ENCODE measurements at regions not wholly inside any gene's neighbourhood (a gene's known extent, or its start where the extent isn't known, plus 50 kb on each side); places are given as distances from the start of the nearest gene placed in this dataset. TPM values are rescaled to one million over a fixed set of nuclear protein-coding genes. Genes with fewer than 3 reads are reported as not detected.

DNA sequence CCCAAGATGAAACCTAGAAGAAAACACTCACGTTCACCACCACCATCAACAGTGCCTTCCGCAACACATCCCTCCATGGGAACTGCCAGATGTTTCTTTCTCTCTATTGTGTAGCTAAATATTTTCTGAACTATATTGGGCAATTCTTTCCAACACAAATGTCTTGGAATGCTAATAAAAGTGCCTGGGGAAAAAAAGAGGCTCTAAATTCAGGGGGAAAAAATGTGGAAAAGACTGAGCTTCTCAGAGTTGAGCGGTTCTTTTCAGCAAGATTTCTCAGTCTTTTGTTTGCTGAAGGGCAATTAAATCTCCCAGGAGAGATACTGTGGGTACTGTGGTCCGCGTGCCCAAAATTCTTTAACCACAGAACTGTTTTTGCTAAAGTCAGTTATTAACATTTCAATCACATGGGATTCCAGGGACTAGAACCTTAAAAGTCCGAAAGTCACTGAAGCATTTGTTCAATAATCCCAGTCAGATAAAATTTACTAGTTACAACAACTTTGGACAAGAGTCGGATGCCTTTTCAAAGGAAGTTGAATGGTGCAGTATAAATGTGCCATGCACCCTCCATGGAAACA lies 51.9 kb upstream of the DHRSX start:
- no peak overlapping the region for H3K9ac ChIP-seq (ENCODE audit: low read length)
- BruUV-seq (replicated peaks), result no TSS peak
- ATAC-seq, result no peak

DNA sequence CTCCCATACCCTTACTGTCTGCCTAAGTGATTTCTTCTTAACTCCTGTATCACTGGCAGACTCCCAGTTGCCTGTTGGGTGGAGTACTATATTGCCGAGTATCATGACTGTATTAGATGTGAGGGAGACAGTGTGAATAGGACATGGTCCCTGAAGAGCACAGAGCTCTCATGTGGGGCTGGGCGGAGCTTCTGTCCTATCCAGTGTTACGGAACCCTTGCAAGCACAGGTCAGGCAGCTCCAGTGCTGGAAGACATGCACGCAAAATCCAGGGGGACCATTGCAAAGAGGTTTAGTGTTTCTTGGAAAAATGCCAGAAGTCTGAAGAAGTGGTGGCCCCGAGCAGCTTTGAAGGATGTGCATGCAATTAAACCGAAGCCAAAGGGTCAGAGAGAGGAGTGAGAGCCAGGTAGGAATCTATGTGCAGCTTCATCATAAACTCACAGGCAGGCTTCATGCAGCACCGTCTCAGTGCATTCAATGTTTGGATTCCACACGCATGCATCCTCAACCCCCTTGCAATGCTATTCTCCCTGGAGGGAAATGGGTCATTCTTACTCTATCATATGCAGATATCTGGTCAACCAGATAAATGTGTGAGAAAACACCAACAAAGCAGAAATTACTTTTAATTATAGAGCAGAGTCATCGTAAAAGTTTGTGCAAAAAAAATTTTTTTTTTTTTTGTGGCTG lies 49.7 kb upstream of the DHRSX start:
- no peak overlapping the region for H3K27ac ChIP-seq (ENCODE audit: low read length)
- peaks cover 6% of the 10 kb centered on the region; the same call in 1 of the 2 replicates for H3K27me3 ChIP-seq (ENCODE audit: low read length)
- ChIA-PET CTCF (no interaction called here), POLR2A (ENCODE audit: unreplicated experiment) (no interaction called here)
- ATAC-seq (no peak), DNase-seq (no peak)
- H3K4me2 ChIP-seq (ENCODE audit: low read length), result no peak overlapping the region
- H3K9me3 ChIP-seq (ENCODE audit: low read length), result no peaks in the 10 kb centered on the region
- no peaks in the 10 kb centered on the region for H3K79me2 ChIP-seq (ENCODE audit: low read length)
- BruUV-seq (replicated peaks), result no TSS peak
- H3K36me3 ChIP-seq (ENCODE audit: low read depth, low read length), result no peaks in the 10 kb centered on the region
- H4K20me1 ChIP-seq (ENCODE audit: low read length), result no peaks in the 10 kb centered on the region
- TF ChIP-seq, protein P1, sequence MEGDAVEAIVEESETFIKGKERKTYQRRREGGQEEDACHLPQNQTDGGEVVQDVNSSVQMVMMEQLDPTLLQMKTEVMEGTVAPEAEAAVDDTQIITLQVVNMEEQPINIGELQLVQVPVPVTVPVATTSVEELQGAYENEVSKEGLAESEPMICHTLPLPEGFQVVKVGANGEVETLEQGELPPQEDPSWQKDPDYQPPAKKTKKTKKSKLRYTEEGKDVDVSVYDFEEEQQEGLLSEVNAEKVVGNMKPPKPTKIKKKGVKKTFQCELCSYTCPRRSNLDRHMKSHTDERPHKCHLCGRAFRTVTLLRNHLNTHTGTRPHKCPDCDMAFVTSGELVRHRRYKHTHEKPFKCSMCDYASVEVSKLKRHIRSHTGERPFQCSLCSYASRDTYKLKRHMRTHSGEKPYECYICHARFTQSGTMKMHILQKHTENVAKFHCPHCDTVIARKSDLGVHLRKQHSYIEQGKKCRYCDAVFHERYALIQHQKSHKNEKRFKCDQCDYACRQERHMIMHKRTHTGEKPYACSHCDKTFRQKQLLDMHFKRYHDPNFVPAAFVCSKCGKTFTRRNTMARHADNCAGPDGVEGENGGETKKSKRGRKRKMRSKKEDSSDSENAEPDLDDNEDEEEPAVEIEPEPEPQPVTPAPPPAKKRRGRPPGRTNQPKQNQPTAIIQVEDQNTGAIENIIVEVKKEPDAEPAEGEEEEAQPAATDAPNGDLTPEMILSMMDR (conservative IDR thresholded peaks at IDR 0.05; ENCODE audit: low read depth, low read length), result no peak
- no peak for TF ChIP-seq EZH2phosphoT487 (IDR thresholded peaks at IDR 0.05; ENCODE audit: borderline replicate concordance, low read length)
- TF ChIP-seq EZH2 (IDR thresholded peaks at IDR 0.05; ENCODE audit: low read length, unreplicated experiment), result no peak
- H3K4me1 ChIP-seq (ENCODE audit: insufficient read depth, low read length), result no peaks in the 10 kb centered on the region
- intact Hi-C loops (cut with micrococcal nuclease), result no loop called here
- H3K9me2 ChIP-seq (replicated peaks; ENCODE audit: low read length), result no peaks in the 10 kb centered on the region
- no peak overlapping the region for H3K9ac ChIP-seq (ENCODE audit: low read length)
- no peak overlapping the region for H3K4me3 ChIP-seq (ENCODE audit: low read length)
- no peaks in the 10 kb centered on the region for H3F3A ChIP-seq (ENCODE audit: low read length, unreplicated experiment)
- no peak overlapping the region for H2AFZ ChIP-seq (ENCODE audit: low read length)

More for the DNA sequence above, 51.9 kb upstream of the DHRSX start:
- Histone ChIP-seq H3K79me2 (ENCODE audit: low read length) (no peaks in the 10 kb centered on the region), H4K20me1 (ENCODE audit: low read length) (no peaks in the 10 kb centered on the region), H2AFZ (ENCODE audit: low read length) (no peak overlapping the region), H3K9me2 (replicated peaks; ENCODE audit: low read length) (no peaks in the 10 kb centered on the region), H3K4me1 (ENCODE audit: insufficient read depth, low read length) (no peaks in the 10 kb centered on the region), H3F3A (ENCODE audit: low read length, unreplicated experiment) (no peaks in the 10 kb centered on the region), H3K4me2 (ENCODE audit: low read length) (no peak overlapping the region), H3K36me3 (ENCODE audit: low read depth, low read length) (no peaks in the 10 kb centered on the region), H3K27me3 (ENCODE audit: low read length) (peaks cover 16% of the 10 kb centered on the region; the same call in 1 of the 2 replicates), H3K4me3 (ENCODE audit: low read length) (no peak overlapping the region), H3K27ac (ENCODE audit: low read length) (no peak overlapping the region), H3K9me3 (ENCODE audit: low read length) (no peaks in the 10 kb centered on the region)
- DNase-seq, result peak; percentile 1
- ChIA-PET CTCF (no interaction called here), POLR2A (ENCODE audit: unreplicated experiment) (no interaction called here)
- intact Hi-C loops (cut with micrococcal nuclease), result no loop called here
- TF ChIP-seq, protein P1 (conservative IDR thresholded peaks at IDR 0.05; ENCODE audit: low read depth, low read length), result no peak

Small RNAs in the stretch of these regions (microRNA-seq; reads per million reads assigned to microRNA genes)
- gene MIR6089 (ENCODE audit: unreplicated experiment), result not detected
